PC-3 (cell line): ENCODE measurements at regions not wholly inside any gene's neighbourhood (a gene's known extent, or its start where the extent isn't known, plus 50 kb on each side); places are given as distances from the start of the nearest gene placed in this dataset.

Experiments used
- CTCF ChIP-seq: fragments of 300-600 bp; sonication (generic); conservative IDR thresholded peaks from 2 replicates; pipeline ENCODE4 v1.5.1; 2017; ENCODE audit warnings: antibody characterized with exemption, low read depth, mild to moderate bottlenecking, low read length
- EZH2 ChIP-seq: fragments of 300-600 bp; sonication (generic); IDR thresholded peaks from one replicate; pipeline ENCODE4 v1.6.1; 2017; ENCODE audit warnings: antibody characterized with exemption, mild to moderate bottlenecking, low read length; ENCODE audit not compliant: unreplicated experiment
- EZH2phosphoT487 ChIP-seq: fragments of 300-600 bp; sonication (generic); IDR thresholded peaks from 2 replicates; pipeline ENCODE4 v1.6.1; 2018; ENCODE audit warnings: mild to moderate bottlenecking, antibody characterized with exemption, low read length, borderline replicate concordance

GRCh38 chr2:39995005-39995737 lies 216.1 kb upstream of the THUMPD2 start:
- no peak for TF ChIP-seq EZH2
- TF ChIP-seq CTCF = no peak
- no peak for TF ChIP-seq EZH2phosphoT487
